ENCODE measurements at regions not wholly inside any gene's neighbourhood (a gene's known extent, or its start where the extent isn't known, plus 50 kb on each side); places are given as distances from the start of the nearest gene placed in this dataset.

DNA sequence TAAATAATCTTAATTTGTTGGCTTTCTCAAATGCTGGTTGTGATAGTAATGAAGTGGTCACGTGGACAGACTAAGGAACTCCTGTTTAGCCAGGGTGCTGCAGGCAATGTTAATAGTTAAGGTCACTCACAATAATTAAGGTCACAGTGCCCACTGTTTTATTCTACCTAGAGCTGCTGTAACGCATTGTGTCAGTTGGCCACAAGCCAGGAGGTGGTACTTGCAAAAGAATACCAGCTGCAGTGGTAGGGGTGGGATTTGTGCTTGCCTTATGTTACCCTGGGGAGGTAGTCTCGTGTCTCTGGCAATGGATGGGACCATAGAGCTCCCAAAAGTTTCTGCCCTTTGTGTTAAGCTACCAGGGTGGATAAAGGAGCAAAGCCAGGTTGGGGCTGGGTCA is 969.1 kb upstream of the CDH8 start:
- Histone ChIP-seq H3K4me3 (ENCODE audit: low read depth in 1 of 2, low read length in 2 of 2) (no peak overlapping the region), H3K4me1 (ENCODE audit: control insufficient read depth in 1 of 2, insufficient read depth in 2 of 2, low read length in 2 of 2) (no peaks in the 10 kb centered on the region), H3K9me3 (ENCODE audit: control insufficient read depth in 1 of 2, low read length in 2 of 2) (no peaks in the 10 kb centered on the region), H3K27me3 (ENCODE audit: low read depth, low read length) (no peaks in the 10 kb centered on the region), H3K36me3 (ENCODE audit: control insufficient read depth in 1 of 2, insufficient read depth in 2 of 2, low read length in 2 of 2) (no peaks in the 10 kb centered on the region), H3K27ac (ENCODE audit: low read length) (no peak overlapping the region)

DNA sequence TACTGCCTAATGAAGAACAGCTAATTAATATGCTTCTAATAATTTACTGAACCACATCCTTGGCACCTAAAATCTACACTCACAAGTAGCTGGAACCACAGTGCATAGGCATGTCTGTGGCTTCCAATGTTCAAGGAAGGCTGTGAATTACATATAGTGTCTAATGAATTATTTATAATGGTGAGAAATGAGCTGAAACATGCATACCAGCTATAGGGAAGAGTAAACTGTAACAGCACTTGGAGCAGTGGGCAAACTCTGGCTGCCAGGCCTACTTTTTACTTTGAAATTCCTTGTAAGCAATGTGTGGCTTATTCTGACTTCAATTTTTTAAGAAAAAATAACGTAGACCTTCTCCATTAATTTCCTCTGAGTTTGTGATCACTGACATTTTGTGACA is 953.2 kb upstream of the CDH8 start:
- no peak overlapping the region for H3K4me3 ChIP-seq (ENCODE audit: low read depth in 1 of 2, low read length in 2 of 2)
- no peaks in the 10 kb centered on the region for H3K9me3 ChIP-seq (ENCODE audit: control insufficient read depth in 1 of 2, low read length in 2 of 2)
- H3K27me3 ChIP-seq (ENCODE audit: low read depth, low read length), result no peaks in the 10 kb centered on the region
- H3K36me3 ChIP-seq (ENCODE audit: control insufficient read depth in 1 of 2, insufficient read depth in 2 of 2, low read length in 2 of 2), result no peaks in the 10 kb centered on the region
- no peak overlapping the region for H3K27ac ChIP-seq (ENCODE audit: low read length)
- H3K4me1 ChIP-seq (ENCODE audit: control insufficient read depth in 1 of 2, insufficient read depth in 2 of 2, low read length in 2 of 2), result no peaks in the 10 kb centered on the region

DNA sequence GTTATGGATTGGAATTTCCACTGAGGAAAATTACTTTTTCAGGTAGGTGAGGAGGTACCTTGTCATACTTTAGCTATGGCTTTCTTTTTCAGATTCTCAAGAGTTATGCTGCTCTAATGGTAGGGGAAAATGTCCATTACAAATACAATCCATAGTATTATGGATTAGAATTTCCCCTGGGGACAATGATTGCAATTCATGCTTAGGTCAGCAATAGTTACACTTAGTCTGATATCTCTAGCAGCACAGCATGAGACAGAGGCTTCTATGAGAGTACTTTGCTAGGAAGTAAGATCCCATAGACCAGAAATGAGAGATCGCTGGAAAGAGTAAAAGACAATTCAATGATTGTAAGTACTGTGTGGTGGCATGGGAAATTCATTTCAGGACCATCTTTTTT is 949.5 kb upstream of the CDH8 start:
- no peaks in the 10 kb centered on the region for H3K27me3 ChIP-seq (ENCODE audit: low read depth, low read length)
- H3K9me3 ChIP-seq (ENCODE audit: control insufficient read depth in 1 of 2, low read length in 2 of 2), result no peaks in the 10 kb centered on the region
- no peak overlapping the region for H3K27ac ChIP-seq (ENCODE audit: low read length)
- H3K4me1 ChIP-seq (ENCODE audit: control insufficient read depth in 1 of 2, insufficient read depth in 2 of 2, low read length in 2 of 2), result no peaks in the 10 kb centered on the region
- no peaks in the 10 kb centered on the region for H3K36me3 ChIP-seq (ENCODE audit: control insufficient read depth in 1 of 2, insufficient read depth in 2 of 2, low read length in 2 of 2)
- no peak overlapping the region for H3K4me3 ChIP-seq (ENCODE audit: low read depth in 1 of 2, low read length in 2 of 2)

DNA sequence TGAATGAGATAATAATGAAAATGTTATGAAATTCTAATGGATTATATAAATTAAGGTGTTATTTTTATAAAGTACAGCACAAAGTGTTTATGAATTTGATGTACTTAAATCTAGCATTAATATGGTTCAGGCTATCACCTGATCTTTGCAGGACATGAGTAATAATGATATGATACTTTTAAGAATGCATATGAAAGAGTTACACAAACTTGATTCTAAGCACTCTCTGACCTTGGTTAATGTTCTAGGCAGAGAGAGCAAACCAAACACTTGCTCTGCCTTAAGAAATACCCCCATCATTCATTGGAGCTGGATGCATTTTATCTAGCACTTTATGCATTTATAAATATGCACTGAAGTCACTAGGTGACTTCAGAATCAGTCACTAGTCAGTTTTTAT is 942.2 kb upstream of the CDH8 start:
- Histone ChIP-seq H3K27ac (ENCODE audit: low read length) (no peak overlapping the region), H3K27me3 (ENCODE audit: low read depth, low read length) (no peaks in the 10 kb centered on the region), H3K4me3 (ENCODE audit: low read depth in 1 of 2, low read length in 2 of 2) (no peak overlapping the region), H3K36me3 (ENCODE audit: control insufficient read depth in 1 of 2, insufficient read depth in 2 of 2, low read length in 2 of 2) (no peaks in the 10 kb centered on the region), H3K9me3 (ENCODE audit: control insufficient read depth in 1 of 2, low read length in 2 of 2) (no peaks in the 10 kb centered on the region), H3K4me1 (ENCODE audit: control insufficient read depth in 1 of 2, insufficient read depth in 2 of 2, low read length in 2 of 2) (no peaks in the 10 kb centered on the region)

DNA sequence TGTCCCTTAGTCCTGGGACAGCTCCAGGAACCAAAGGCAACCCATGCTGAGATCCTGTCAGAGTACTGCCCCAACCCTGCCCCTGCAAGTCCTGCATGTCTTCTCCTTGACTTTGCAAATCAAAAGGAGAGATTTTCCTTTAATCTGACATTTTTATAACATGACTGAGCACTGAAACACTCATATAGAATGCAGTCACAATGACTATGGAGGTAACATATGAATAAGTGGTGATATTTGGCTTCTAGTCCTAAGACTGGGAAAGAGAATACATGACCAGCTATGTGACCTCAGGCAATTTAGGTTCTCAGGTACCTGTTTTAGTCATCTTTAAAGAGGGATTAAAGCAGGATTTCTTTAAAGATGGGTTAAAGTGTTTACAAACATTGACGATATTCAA is 941.6 kb upstream of the CDH8 start:
- Histone ChIP-seq H3K4me1 (ENCODE audit: control insufficient read depth in 1 of 2, insufficient read depth in 2 of 2, low read length in 2 of 2) (no peaks in the 10 kb centered on the region), H3K36me3 (ENCODE audit: control insufficient read depth in 1 of 2, insufficient read depth in 2 of 2, low read length in 2 of 2) (no peaks in the 10 kb centered on the region), H3K9me3 (ENCODE audit: control insufficient read depth in 1 of 2, low read length in 2 of 2) (no peaks in the 10 kb centered on the region), H3K4me3 (ENCODE audit: low read depth in 1 of 2, low read length in 2 of 2) (no peak overlapping the region), H3K27me3 (ENCODE audit: low read depth, low read length) (no peaks in the 10 kb centered on the region), H3K27ac (ENCODE audit: low read length) (no peak overlapping the region)

DNA sequence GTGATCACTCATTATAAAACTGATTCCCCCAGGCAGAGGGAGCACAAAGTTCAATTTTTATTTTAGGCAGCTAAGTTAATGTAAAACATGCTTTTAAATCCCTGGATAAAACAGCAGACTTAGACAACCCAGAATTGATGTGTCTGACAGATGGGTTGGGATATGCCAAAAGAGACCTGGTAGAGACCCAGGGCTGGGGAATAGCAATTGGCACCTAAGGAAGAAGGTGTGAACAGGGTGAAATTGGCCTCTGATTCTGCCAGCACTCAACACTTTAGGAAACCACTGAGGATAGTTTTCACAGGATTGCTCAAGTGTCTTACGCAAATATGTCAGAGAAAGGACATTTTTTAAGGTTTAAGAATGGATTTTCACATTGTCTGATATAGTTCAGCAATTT is 938.2 kb upstream of the CDH8 start:
- Histone ChIP-seq H3K4me1 (ENCODE audit: control insufficient read depth in 1 of 2, insufficient read depth in 2 of 2, low read length in 2 of 2) (no peaks in the 10 kb centered on the region), H3K27ac (ENCODE audit: low read length) (no peak overlapping the region), H3K36me3 (ENCODE audit: control insufficient read depth in 1 of 2, insufficient read depth in 2 of 2, low read length in 2 of 2) (no peaks in the 10 kb centered on the region), H3K4me3 (ENCODE audit: low read depth in 1 of 2, low read length in 2 of 2) (no peak overlapping the region), H3K9me3 (ENCODE audit: control insufficient read depth in 1 of 2, low read length in 2 of 2) (no peaks in the 10 kb centered on the region), H3K27me3 (ENCODE audit: low read depth, low read length) (no peaks in the 10 kb centered on the region)

DNA sequence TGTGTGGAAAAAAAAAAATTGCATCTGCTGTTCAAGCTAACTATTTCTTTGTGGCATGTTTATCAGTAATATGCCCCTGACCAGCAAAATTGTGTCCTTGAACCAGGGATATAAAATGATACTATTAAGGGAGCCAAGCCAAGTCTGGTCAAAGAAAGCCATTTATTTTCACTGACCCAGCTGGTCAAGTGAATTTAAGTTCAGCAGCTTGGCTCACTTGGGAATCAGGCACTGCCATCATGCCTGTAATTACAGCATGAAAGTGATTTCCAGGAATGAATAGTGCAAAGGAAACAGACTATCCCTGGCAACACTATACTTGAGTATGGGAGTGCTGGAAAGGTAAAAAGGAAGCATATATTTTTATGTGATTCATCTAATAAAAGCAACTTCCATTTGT is 934.6 kb upstream of the CDH8 start:
- H3K27me3 ChIP-seq (ENCODE audit: low read depth, low read length), result no peaks in the 10 kb centered on the region
- H3K27ac ChIP-seq (ENCODE audit: low read length), result no peak overlapping the region
- H3K9me3 ChIP-seq (ENCODE audit: control insufficient read depth in 1 of 2, low read length in 2 of 2), result no peaks in the 10 kb centered on the region
- H3K36me3 ChIP-seq (ENCODE audit: control insufficient read depth in 1 of 2, insufficient read depth in 2 of 2, low read length in 2 of 2), result no peaks in the 10 kb centered on the region
- H3K4me1 ChIP-seq (ENCODE audit: control insufficient read depth in 1 of 2, insufficient read depth in 2 of 2, low read length in 2 of 2), result peaks cover 0 to 3% of the 10 kb centered on the region in 2 donors
- H3K4me3 ChIP-seq (ENCODE audit: low read depth in 1 of 2, low read length in 2 of 2), result no peak overlapping the region

DNA sequence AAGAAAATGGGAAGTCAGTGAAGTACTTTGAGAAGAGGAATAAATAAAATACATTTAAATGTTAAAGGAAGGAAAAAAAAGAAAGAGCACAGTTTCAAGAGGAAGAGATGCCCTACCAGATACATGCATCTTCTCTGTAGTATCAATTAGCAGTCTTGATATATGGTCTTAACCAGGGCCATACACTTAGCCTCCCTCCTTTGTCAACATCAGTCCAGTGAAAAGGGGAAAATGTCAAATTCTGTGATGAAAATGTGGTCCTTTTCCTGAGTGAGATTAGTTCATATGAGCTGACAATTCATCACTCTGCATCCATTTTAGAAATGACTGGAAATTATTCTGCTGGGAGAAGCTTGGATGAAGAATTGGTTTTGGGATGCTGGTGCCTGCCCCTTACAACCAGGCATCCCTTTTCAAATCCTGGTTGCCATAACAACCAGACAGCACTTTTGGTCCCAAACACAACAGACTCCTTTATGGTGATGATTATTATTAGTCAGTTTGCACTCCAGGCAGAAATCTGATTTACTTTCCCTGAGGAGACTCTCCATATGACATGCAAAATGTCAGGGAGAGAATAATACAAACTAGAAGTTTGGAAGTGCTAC is 933.6 kb upstream of the CDH8 start:
- Histone ChIP-seq H3K9me3 (ENCODE audit: control insufficient read depth in 1 of 2, low read length in 2 of 2) (no peaks in the 10 kb centered on the region), H3K27me3 (ENCODE audit: low read depth, low read length) (no peaks in the 10 kb centered on the region), H3K4me1 (ENCODE audit: control insufficient read depth in 1 of 2, insufficient read depth in 2 of 2, low read length in 2 of 2) (peaks cover 0 to 3% of the 10 kb centered on the region in 2 donors), H3K4me3 (ENCODE audit: low read depth in 1 of 2, low read length in 2 of 2) (no peak overlapping the region), H3K27ac (ENCODE audit: low read length) (no peak overlapping the region), H3K36me3 (ENCODE audit: control insufficient read depth in 1 of 2, insufficient read depth in 2 of 2, low read length in 2 of 2) (no peaks in the 10 kb centered on the region)

DNA sequence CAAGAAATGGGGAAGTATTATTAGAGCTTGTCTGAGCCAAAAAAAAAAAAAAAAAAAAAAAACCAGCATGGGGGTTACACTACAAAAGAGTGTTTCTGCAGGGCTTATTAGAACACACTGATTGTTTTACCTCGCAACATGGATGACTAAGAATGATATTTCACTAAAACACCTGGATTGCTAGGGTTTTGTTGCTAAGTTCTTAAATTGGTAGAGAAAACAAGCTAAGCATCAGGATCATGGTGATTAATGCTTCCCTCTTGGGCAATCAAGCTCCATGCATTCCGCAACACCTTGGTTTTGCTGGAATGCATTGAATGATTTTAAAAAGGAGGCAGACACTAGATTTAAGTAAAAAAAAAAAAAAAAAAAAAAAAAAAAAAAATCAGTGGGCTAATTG is 931.4 kb upstream of the CDH8 start:
- no peak overlapping the region for H3K27ac ChIP-seq (ENCODE audit: low read length)
- H3K27me3 ChIP-seq (ENCODE audit: low read depth, low read length), result no peaks in the 10 kb centered on the region
- H3K4me3 ChIP-seq (ENCODE audit: low read depth in 1 of 2, low read length in 2 of 2), result no peak overlapping the region
- peaks cover 0 to 3% of the 10 kb centered on the region in 2 donors for H3K4me1 ChIP-seq (ENCODE audit: control insufficient read depth in 1 of 2, insufficient read depth in 2 of 2, low read length in 2 of 2)
- H3K36me3 ChIP-seq (ENCODE audit: control insufficient read depth in 1 of 2, insufficient read depth in 2 of 2, low read length in 2 of 2), result no peaks in the 10 kb centered on the region
- no peaks in the 10 kb centered on the region for H3K9me3 ChIP-seq (ENCODE audit: control insufficient read depth in 1 of 2, low read length in 2 of 2)

DNA sequence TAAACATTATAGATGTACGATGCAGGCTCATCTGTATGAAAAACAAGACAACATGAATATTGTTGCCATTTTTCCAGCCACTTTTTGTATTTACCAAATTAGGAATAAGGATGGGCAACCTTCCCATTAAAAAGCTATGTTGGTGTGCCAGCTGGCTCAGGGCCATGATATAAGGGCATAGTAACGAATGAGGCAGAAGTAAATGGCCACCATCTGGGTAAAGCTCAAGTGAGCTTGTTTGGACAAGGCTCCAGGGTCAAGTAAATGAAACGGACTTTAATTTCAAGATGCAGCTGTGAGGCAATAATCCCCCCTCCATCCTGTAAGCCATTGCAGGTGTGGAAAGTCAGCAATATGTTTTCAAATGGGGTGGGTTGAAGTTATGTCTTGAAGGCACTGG is 930.9 kb upstream of the CDH8 start:
- peaks cover 0 to 3% of the 10 kb centered on the region in 2 donors for H3K4me1 ChIP-seq (ENCODE audit: control insufficient read depth in 1 of 2, insufficient read depth in 2 of 2, low read length in 2 of 2)
- H3K36me3 ChIP-seq (ENCODE audit: control insufficient read depth in 1 of 2, insufficient read depth in 2 of 2, low read length in 2 of 2), result no peaks in the 10 kb centered on the region
- H3K27me3 ChIP-seq (ENCODE audit: low read depth, low read length), result no peaks in the 10 kb centered on the region
- no peak overlapping the region for H3K4me3 ChIP-seq (ENCODE audit: low read depth in 1 of 2, low read length in 2 of 2)
- no peaks in the 10 kb centered on the region for H3K9me3 ChIP-seq (ENCODE audit: control insufficient read depth in 1 of 2, low read length in 2 of 2)
- no peak overlapping the region for H3K27ac ChIP-seq (ENCODE audit: low read length)

DNA sequence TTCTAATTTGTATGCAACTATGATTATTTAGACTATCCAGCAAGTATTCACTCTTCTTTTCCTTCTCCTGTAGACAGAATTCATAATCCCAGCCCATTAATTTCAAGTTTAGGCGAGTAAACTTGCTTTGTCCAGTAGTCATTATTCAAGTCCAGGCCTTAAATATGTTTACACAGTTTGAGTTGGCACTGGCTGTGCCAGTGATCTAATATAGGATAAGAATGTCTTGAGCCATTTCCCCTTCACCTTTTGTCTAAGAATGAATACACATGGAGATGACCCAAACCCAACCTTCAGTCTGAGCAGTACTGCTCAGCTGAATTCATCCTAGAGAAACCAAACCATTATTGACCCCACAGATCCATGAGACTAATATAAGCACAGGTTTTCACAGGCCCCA is 930.4 kb upstream of the CDH8 start:
- H3K27me3 ChIP-seq (ENCODE audit: low read depth, low read length), result no peaks in the 10 kb centered on the region
- peaks cover 0 to 3% of the 10 kb centered on the region in 2 donors for H3K4me1 ChIP-seq (ENCODE audit: control insufficient read depth in 1 of 2, insufficient read depth in 2 of 2, low read length in 2 of 2)
- no peak overlapping the region for H3K4me3 ChIP-seq (ENCODE audit: low read depth in 1 of 2, low read length in 2 of 2)
- no peaks in the 10 kb centered on the region for H3K36me3 ChIP-seq (ENCODE audit: control insufficient read depth in 1 of 2, insufficient read depth in 2 of 2, low read length in 2 of 2)
- H3K9me3 ChIP-seq (ENCODE audit: control insufficient read depth in 1 of 2, low read length in 2 of 2), result no peaks in the 10 kb centered on the region
- no peak overlapping the region for H3K27ac ChIP-seq (ENCODE audit: low read length)

DNA sequence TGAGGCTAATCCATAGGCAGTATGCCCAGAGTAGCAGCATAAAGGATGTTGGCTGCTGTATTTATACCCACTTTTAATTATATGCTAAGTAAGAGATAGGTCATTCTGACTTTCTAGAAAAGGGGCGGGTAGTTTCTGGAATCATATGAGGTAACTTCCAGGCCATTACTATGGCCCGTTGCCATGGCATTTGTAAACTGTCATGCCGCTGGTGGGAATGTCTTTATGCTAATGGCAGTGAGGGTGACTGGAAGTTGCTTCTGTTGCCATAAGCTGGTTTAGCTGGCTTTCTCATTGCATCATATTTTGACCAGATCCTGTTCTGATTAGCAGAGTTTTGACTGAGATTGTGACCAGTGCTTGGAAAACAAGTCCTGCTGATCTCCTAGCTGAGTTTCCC is 929.6 kb upstream of the CDH8 start:
- Histone ChIP-seq H3K36me3 (ENCODE audit: control insufficient read depth in 1 of 2, insufficient read depth in 2 of 2, low read length in 2 of 2) (no peaks in the 10 kb centered on the region), H3K4me3 (ENCODE audit: low read depth in 1 of 2, low read length in 2 of 2) (no peak overlapping the region), H3K27me3 (ENCODE audit: low read depth, low read length) (no peaks in the 10 kb centered on the region), H3K9me3 (ENCODE audit: control insufficient read depth in 1 of 2, low read length in 2 of 2) (no peaks in the 10 kb centered on the region), H3K4me1 (ENCODE audit: control insufficient read depth in 1 of 2, insufficient read depth in 2 of 2, low read length in 2 of 2) (peaks cover 0 to 3% of the 10 kb centered on the region in 2 donors), H3K27ac (ENCODE audit: low read length) (no peak overlapping the region)

All from muscle layer of duodenum (tissue), 2 donors.